ENCODE measurements at regions not wholly inside any gene's neighbourhood (a gene's known extent, or its start where the extent isn't known, plus 50 kb on each side); places are given as distances from the start of the nearest gene placed in this dataset.

GRCh38 chrX:39894683-39895082 is 203.1 kb downstream of the BCOR start:
- Histone ChIP-seq H3K4me3 (ENCODE audit: low read depth, low read length, poor library complexity, severe bottlenecking) (no peak overlapping the region), H3F3A (ENCODE audit: insufficient read depth, low read length) (no peaks in the 10 kb centered on the region), H3K9me3 (ENCODE audit: low read length) (no peaks in the 10 kb centered on the region), H4K20me1 (ENCODE audit: insufficient read depth, low read length) (no peaks in the 10 kb centered on the region), H3K27ac (ENCODE audit: low read depth, low read length, poor library complexity, severe bottlenecking) (no peak overlapping the region), H3K27me3 (ENCODE audit: insufficient read depth, low read length) (no peaks in the 10 kb centered on the region), H3K36me3 (ENCODE audit: insufficient read depth, low read length) (no peaks in the 10 kb centered on the region), H3K9me2 (ENCODE audit: low read depth, low read length) (no peaks in the 10 kb centered on the region), H3K4me2 (ENCODE audit: low read length) (no peak overlapping the region), H3K9ac (ENCODE audit: low read length) (no peak overlapping the region), H2AFZ (ENCODE audit: low read length) (no peak overlapping the region), H3K79me2 (ENCODE audit: insufficient read depth, low read length) (no peaks in the 10 kb centered on the region), H3K4me1 (ENCODE audit: insufficient read depth, low read length, severe bottlenecking) (peaks cover 21% of the 10 kb centered on the region)
- TF ChIP-seq CTCF (IDR thresholded peaks at IDR 0.05; ENCODE audit: low read length) = no peak
- TF ChIP-seq EZH2 (IDR thresholded peaks at IDR 0.05; ENCODE audit: borderline replicate concordance, low read length) = no peak

- Histone ChIP-seq H3K9ac (ENCODE audit: low read length) (no peak overlapping the region), H2AFZ (ENCODE audit: low read length) (no peak overlapping the region)
Observed at GRCh38 chrX:39895218-39896110, 202.3 kb downstream of the BCOR start.

GRCh38 chrX:39896951-39897740 is 200.6 kb downstream of the BCOR start:
- no peak overlapping the region for H2AFZ ChIP-seq (ENCODE audit: low read length)
- H3K27ac ChIP-seq (ENCODE audit: low read depth, low read length, poor library complexity, severe bottlenecking) = no peak overlapping the region
- no peak overlapping the region for H3K4me2 ChIP-seq (ENCODE audit: low read length)

More at GRCh38 chrX:39895218-39896110, 202.3 kb downstream of the BCOR start:
- H4K20me1 ChIP-seq (ENCODE audit: insufficient read depth, low read length) = no peaks in the 10 kb centered on the region
- no peaks in the 10 kb centered on the region for H3K36me3 ChIP-seq (ENCODE audit: insufficient read depth, low read length)
- no peaks in the 10 kb centered on the region for H3K9me3 ChIP-seq (ENCODE audit: low read length)
- H3K27me3 ChIP-seq (ENCODE audit: insufficient read depth, low read length) = no peaks in the 10 kb centered on the region
- H3F3A ChIP-seq (ENCODE audit: insufficient read depth, low read length) = no peaks in the 10 kb centered on the region
- no peaks in the 10 kb centered on the region for H3K9me2 ChIP-seq (ENCODE audit: low read depth, low read length)
- H3K79me2 ChIP-seq (ENCODE audit: insufficient read depth, low read length) = no peaks in the 10 kb centered on the region
- TF ChIP-seq EZH2 (IDR thresholded peaks at IDR 0.05; ENCODE audit: borderline replicate concordance, low read length) (no peak), CTCF (IDR thresholded peaks at IDR 0.05; ENCODE audit: low read length) (no peak)
- no peak overlapping the region for H3K4me2 ChIP-seq (ENCODE audit: low read length)
- H3K27ac ChIP-seq (ENCODE audit: low read depth, low read length, poor library complexity, severe bottlenecking) = no peak overlapping the region
- peaks cover 21% of the 10 kb centered on the region for H3K4me1 ChIP-seq (ENCODE audit: insufficient read depth, low read length, severe bottlenecking)
- H3K4me3 ChIP-seq (ENCODE audit: low read depth, low read length, poor library complexity, severe bottlenecking) = no peak overlapping the region

More at GRCh38 chrX:39896951-39897740, 200.6 kb downstream of the BCOR start:
- H4K20me1 ChIP-seq (ENCODE audit: insufficient read depth, low read length) = no peaks in the 10 kb centered on the region
- no peaks in the 10 kb centered on the region for H3F3A ChIP-seq (ENCODE audit: insufficient read depth, low read length)
- H3K4me1 ChIP-seq (ENCODE audit: insufficient read depth, low read length, severe bottlenecking) = peaks cover 16% of the 10 kb centered on the region
- no peaks in the 10 kb centered on the region for H3K27me3 ChIP-seq (ENCODE audit: insufficient read depth, low read length)
- no peak overlapping the region for H3K9ac ChIP-seq (ENCODE audit: low read length)
- TF ChIP-seq CTCF (IDR thresholded peaks at IDR 0.05; ENCODE audit: low read length) = peak; percentile 16; the same call in 1 of the 2 replicates
- no peak for TF ChIP-seq EZH2 (IDR thresholded peaks at IDR 0.05; ENCODE audit: borderline replicate concordance, low read length)
- no peaks in the 10 kb centered on the region for H3K79me2 ChIP-seq (ENCODE audit: insufficient read depth, low read length)
- H3K9me3 ChIP-seq (ENCODE audit: low read length) = no peaks in the 10 kb centered on the region
- no peaks in the 10 kb centered on the region for H3K9me2 ChIP-seq (ENCODE audit: low read depth, low read length)
- no peak overlapping the region for H3K4me3 ChIP-seq (ENCODE audit: low read depth, low read length, poor library complexity, severe bottlenecking)
- H3K36me3 ChIP-seq (ENCODE audit: insufficient read depth, low read length) = no peaks in the 10 kb centered on the region
